GM03348 (cell line): ENCODE measurements at regions not wholly inside any gene's neighbourhood (a gene's known extent, or its start where the extent isn't known, plus 50 kb on each side); places are given as distances from the start of the nearest gene placed in this dataset.

Experiments
- DNase-seq: peaks from one replicate; pipeline ENCODE4 v3.0.0; 2012; ENCODE audit warnings: low spot score

DNA sequence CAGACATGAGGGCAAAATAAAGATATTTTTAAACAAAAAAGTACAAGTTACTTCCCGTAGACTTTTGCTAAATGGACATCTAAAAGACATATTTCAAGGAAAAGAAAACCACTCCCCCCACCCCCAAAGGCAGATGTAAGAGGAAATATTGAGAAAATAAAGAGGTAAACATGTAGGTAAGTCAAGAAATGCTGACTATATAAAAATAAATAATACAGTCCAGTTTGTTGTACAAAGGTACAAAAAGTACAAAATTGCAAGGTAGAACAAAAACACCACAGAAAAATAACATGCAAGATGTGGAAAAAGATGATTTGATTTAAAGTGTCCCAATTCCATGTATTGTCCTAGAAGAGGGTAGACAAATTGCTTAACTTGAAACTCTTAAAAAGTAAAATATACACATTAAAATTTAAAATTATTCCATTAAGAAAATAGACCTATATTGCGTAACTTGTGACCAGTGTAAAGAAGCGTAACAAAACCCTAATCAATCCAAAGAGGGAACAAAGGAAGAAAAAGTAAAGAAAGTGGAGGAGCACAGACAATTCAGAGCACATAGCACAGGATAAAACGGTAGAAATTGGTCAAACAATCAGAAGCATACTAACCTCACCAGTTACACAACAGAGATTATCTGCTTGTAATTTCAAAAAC is 58.4 kb upstream of the FAM216B start:
- DNase-seq, result no peak

DNA sequence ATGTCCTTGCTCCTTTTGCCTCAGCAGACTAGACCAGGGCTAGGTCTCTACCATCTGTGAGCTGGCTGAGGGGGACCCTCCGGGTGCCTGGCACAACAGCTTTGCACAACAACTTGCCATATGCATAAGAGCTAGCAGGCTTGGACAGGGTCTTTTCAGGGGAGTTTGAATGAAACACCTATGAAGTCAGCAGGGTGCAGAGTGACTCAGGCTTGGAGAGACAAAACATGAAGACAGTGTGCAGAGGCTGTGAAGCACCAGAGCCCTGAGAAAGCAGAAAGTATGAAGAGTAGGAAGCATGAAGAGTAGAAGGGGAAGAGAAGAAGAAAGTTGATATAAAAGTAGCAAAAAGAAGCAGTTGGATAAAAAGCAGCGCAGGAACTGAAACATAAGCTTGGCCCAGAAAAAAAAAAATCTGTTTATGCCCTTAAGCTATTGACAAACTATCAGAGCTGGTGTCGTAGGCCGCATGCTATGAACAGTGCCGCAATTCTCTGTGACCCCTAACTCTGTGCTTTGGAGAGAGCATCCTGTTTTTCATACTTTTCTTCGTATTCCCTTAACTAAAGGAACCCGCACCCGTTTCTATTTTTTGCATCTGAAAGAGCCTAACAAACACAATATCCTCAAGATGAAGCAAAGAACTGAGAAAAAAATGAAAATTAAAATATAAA is 52.7 kb upstream of the FAM216B start:
- DNase-seq, result no peak

DNA sequence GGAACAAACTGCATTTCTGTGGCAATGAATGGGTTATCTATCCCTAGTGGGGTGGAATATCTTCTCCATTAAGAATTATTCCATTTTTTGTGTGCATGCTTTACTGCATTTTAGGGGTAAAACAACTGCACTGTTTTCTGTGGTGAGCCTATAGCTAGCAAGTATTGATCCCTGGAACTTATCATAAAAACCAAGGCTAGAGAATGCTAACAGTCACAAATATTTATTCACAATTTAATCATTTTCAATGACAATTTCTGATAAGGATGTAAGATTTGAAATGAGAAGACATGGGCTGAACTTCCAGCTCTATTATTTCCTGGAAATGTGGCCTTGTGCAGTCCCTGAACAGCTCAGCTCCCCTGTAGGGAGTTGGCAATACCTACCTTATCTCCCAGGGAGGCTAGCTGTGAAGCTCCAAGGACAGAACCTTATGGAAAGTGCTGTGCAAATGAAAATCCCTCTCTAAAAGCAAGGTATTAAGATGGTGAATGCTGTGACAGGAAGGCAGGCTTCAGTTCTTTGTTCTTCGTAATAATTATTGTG is 51.5 kb upstream of the FAM216B start:
- no peak for DNase-seq
